GM12891 (cell line): ENCODE measurements at regions not wholly inside any gene's neighbourhood (a gene's known extent, or its start where the extent isn't known, plus 50 kb on each side); places are given as distances from the start of the nearest gene placed in this dataset.

Source experiments
- DNase-seq: peaks from one replicate; pipeline ENCODE4 v3.0.0; 2011; ENCODE audit warnings: low spot score; ENCODE audit not compliant: insufficient read length
- FAIRE-seq: peaks from 2 replicates; lab custom pipeline; 2011; peaks lifted over from hg19 to GRCh38; lab: Jason Lieb, UNC
- PAX5 ChIP-seq: IDR thresholded peaks from 2 replicates; pipeline ENCODE4 v1.6.1; 2011; ENCODE audit warnings: low read length, moderate library complexity, mild to moderate bottlenecking; ENCODE audit not compliant: insufficient read depth, severe bottlenecking
- POLR2A ChIP-seq: IDR thresholded peaks from 2 replicates; pipeline ENCODE4 v1.6.1; 2011; ENCODE audit warnings: low read depth, low read length, control low read depth
- POLR2AphosphoS5 ChIP-seq: IDR thresholded peaks from 2 replicates; pipeline ENCODE4 v1.6.1; 2011; ENCODE audit warnings: low read depth, low read length, control low read depth
- POU2F2 ChIP-seq: IDR thresholded peaks from 2 replicates; pipeline ENCODE4 v1.6.1; 2011; ENCODE audit warnings: low read depth, mild to moderate bottlenecking, control low read depth, low read length, moderate library complexity
- SPI1 ChIP-seq: IDR thresholded peaks from 2 replicates; pipeline ENCODE4 v1.6.1; 2011; ENCODE audit warnings: low read depth, low read length, control low read depth
- TAF1 ChIP-seq: IDR thresholded peaks from 2 replicates; pipeline ENCODE4 v1.6.1; 2011; ENCODE audit warnings: low read depth, low read length, control low read depth

DNA sequence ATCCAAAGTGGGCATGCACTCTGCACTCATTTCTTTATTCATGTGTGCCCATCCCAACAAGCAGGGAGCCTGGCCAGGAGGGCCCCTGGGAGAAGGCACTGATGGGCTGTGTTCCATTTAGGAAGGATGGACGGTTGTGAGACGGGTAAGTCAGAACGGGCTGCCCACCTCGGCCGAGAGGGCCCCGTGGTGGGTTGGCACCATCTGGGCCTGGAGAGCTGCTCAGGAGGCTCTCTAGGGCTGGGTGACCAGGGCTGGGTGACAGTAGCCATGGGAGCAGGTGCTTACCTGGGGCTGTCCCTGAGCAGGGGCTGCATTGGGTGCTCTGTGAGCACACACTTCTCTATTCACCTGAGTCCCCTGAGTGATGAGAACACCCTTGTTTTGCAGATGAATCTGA lies 129.3 kb upstream of the B3GAT1 start:
- DNase-seq (no peak), FAIRE-seq (no peak)
- TF ChIP-seq POLR2A: no peak
- no peak for TF ChIP-seq POU2F2
- no peak for TF ChIP-seq TAF1
- TF ChIP-seq SPI1: no peak
- TF ChIP-seq PAX5: no peak
- no peak for TF ChIP-seq POLR2AphosphoS5

DNA sequence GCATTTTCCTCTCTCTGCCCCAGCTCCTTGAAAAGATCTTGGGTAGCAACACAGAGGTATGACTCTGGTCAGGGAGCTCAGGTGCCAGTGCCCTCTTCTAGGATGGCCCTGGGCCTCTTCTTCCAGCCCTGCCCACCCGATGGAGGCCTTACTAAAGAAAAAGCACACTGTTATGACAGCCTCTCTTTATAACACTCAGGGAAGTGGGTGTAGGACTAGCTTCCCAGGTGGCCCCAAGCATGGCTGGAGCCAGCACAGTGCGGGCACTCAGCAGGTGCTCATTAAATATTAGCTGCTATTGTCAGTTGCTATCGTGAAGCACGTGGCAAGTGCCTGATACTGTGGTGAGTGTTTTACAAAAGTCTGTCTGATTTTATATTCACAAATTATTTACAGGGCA lies 127.2 kb upstream of the B3GAT1 start:
- no peak for TF ChIP-seq POU2F2
- no peak for TF ChIP-seq POLR2AphosphoS5
- TF ChIP-seq SPI1: no peak
- no peak for TF ChIP-seq PAX5
- TF ChIP-seq TAF1: no peak
- TF ChIP-seq POLR2A: no peak
- FAIRE-seq: no peak

DNA sequence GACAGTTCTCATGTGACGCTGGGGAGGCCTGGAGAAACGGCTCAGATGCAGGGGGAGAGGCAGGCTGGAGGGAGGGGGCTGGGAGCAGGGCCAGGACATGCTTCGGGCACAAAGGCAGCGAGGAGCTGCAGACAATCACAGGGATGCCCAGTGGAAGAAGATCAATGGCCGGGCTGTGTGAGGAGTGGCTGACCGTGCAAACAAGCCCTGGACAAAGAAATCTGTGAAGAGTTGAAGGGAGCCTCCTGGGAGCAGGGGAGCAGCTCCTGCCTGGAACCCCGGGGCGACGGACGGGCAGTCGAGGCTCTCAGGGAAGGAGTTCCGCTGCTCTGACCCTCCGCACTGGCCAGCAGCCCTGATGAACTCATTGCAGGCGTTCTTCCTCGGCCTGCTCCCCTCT lies 126.7 kb upstream of the B3GAT1 start:
- FAIRE-seq (no peak), DNase-seq (no peak)
- TF ChIP-seq POU2F2 (no peak), POLR2AphosphoS5 (no peak), TAF1 (no peak), SPI1 (no peak), POLR2A (no peak), PAX5 (no peak)

More for the DNA sequence above, 127.2 kb upstream of the B3GAT1 start:
- DNase-seq: no peak

DNA sequence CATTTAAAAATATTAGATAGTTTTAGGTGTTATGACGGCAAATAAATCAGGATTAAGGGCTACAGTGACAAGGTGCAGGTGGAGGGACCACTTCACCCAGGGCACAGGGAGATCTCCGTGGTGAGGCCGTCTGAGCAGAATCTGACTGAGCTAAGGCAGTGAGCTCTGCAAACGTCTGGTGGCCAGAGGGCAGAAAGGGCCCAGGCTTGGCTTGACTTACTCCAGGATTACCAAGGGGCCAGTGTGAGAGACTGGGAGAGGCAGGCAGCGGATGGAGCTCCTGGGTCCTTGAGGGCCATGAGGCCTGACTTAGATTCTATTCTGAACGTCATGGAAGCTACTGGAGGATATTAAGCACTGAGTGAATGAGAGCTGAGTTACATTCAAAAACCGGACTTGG lies 125.9 kb upstream of the B3GAT1 start:
- DNase-seq (no peak), FAIRE-seq (no peak)
- no peak for TF ChIP-seq SPI1
- no peak for TF ChIP-seq TAF1
- TF ChIP-seq POLR2AphosphoS5: no peak
- TF ChIP-seq PAX5: no peak
- no peak for TF ChIP-seq POU2F2
- no peak for TF ChIP-seq POLR2A

DNA sequence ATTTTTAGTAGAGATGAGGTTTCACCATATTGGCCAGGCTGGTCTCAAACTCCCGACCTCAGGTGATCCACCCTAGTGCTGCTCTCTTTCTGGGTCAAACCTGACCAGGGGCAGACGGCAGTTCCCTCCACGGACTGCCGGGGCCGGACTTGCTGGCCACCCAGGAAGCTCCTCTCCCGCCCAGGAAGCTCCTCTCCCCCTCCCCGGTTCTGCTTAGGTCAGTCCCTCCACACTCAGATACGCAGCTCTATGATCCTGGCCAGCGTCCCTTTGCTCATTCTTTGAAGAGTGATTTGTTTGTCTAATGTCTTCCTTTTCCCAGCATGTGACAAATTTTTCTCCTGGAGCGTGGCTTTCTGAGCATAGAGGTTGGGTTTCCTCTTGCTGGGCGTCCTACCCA lies 125.3 kb upstream of the B3GAT1 start:
- FAIRE-seq (no peak), DNase-seq (no peak)
- TF ChIP-seq POU2F2 (no peak), POLR2AphosphoS5 (no peak), POLR2A (no peak), PAX5 (no peak), SPI1 (no peak), TAF1 (no peak)

DNA sequence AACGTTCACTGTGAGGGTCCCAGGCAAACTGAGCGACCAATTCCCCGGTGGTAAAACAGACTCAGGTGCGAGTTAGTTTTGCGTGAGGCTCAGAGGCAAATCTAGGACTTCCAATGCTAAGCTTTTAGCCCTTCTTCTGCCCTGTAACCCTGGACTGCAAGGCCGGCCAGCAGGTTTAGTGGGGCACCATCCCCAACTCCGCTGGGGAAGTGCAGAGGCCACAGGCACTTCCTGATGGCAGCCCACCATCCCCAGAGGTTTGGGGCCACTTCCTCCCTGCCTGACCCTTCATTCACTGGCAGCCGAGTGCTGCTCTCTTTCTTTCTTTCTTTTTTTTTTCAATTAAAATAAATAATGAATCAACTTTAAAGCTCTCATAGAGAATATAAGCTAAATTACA lies 124.6 kb upstream of the B3GAT1 start:
- FAIRE-seq (no peak), DNase-seq (no peak)
- TF ChIP-seq SPI1: no peak
- no peak for TF ChIP-seq TAF1
- no peak for TF ChIP-seq PAX5
- TF ChIP-seq POLR2A: no peak
- TF ChIP-seq POU2F2: no peak
- TF ChIP-seq POLR2AphosphoS5: no peak

DNA sequence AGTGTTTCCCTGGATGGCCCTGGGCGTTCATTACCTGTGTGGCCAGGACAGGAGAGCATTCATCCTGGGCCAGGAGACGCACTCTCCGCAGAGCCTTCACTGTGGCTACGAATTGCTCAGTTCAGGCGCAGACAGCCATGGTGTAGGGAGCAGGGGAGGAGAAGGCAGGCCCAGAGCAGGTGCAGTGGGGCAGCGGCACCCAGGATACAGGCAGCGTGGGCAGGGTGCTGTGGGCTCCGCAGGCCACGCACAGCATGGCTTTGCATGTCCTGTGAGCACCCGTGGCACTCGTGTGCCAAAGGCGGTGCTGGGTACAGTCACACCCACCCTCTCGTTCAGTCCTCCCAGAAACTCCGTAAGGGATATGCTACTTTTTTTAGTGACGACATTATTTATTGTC lies 124.2 kb upstream of the B3GAT1 start:
- FAIRE-seq (no peak), DNase-seq (no peak)
- TF ChIP-seq POU2F2 (no peak), PAX5 (no peak), POLR2AphosphoS5 (no peak), TAF1 (no peak), POLR2A (no peak), SPI1 (no peak)

DNA sequence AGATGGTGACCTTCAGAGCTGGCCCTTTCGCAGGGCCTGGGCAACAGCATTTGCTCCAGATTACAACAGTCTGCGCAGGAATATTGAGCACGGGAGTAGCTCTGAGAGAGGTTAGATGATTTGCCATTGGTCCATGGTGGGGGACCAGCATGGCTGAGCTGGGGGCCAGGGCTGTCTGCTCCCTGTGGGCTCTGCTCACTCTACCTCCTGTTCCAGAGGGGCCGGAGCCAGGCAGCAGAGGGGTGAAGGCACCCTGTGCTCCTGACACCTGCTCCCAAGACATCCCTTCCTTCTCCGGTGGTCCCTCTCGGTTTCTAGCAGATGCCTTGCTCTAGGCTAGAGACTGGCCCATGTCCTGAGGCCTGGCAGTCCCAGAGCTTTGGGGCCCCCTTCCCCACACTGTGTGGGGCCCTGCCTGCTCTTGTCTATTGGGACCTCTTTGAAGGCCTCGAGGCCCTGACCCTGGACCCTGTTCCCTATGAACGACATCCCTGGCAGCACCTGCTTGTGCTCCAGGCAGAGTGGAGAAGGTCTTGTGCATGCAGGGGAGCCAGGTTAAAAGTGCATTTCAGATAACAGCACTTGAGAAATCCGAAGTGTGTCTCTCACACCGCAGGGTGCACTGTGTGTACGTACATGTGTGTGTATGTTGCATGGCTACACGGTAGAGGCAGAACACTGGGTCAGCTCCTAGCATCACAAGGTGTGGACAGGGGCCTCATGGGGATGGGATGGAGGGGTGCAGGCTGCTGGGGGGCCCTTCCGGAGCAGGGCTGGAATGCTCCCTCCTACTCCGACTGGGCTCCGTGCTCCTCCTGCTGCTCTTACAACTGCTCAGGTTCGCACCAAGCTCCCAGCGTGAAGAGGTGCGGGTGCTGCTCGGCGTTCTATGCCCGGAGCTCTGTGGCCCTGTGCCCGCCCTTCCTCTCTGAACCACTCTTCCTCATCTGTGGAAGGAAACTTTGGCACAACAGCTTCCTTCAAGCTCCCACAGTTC lies 123.3 kb upstream of the B3GAT1 start:
- TF ChIP-seq PAX5: no peak
- TF ChIP-seq POLR2AphosphoS5: no peak
- TF ChIP-seq SPI1: no peak
- TF ChIP-seq POLR2A: no peak
- no peak for TF ChIP-seq TAF1
- no peak for TF ChIP-seq POU2F2
- FAIRE-seq (no peak), DNase-seq (no peak)

DNA sequence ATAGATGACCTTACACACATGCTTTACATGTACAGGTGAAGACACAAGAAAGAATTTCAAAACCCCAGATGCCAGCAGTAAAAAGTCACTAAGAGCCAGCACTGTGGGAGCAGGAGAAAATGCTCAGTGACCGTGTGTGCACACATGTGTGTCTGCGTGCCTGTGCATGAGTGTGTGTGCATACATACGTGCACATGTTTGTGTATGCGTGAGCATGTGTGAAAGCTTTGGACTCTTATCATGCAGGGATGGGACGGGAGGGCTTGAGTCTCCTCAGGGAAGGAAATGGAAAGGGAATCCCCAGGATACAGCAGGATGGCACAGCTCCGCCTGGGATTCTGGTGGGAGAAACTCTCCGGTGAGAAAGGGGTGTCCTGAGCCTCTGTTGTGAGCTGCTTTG lies 121.5 kb upstream of the B3GAT1 start:
- no peak for DNase-seq
- no peak for FAIRE-seq
- TF ChIP-seq POU2F2 (no peak), SPI1 (no peak), POLR2A (no peak), PAX5 (no peak), POLR2AphosphoS5 (no peak), TAF1 (no peak)

DNA sequence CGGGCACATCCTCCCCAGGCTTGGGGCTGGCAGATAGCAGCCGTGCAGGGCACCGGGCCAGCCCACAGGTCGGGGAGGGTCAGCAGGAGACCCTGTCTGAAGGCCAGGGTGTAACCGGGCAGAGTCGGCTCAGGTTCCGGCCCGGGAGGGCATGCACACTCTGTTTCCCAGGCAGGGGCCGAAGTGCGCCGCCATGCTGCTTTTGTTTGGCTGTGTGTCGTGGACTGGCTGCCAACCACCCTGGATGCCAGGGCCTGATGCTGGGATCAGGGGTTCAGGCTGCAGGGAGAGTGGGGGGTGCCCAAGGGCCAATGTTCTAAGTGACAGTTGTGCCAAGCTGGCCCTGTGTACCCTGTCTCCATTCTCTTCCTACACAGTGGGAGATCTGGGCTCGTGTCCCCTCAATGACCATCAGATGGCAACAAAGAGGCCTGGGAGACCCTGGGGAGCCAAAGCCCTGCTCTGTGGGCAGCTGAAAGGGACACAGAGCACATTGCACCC lies 120.9 kb upstream of the B3GAT1 start:
- TF ChIP-seq TAF1: no peak
- no peak for TF ChIP-seq SPI1
- TF ChIP-seq POLR2A: no peak
- TF ChIP-seq POLR2AphosphoS5: no peak
- TF ChIP-seq PAX5: no peak
- no peak for TF ChIP-seq POU2F2
- FAIRE-seq (no peak), DNase-seq (no peak)
